ENCODE measurements at regions not wholly inside any gene's neighbourhood (a gene's known extent, or its start where the extent isn't known, plus 50 kb on each side); places are given as distances from the start of the nearest gene placed in this dataset.

- intact Hi-C loops (cut with DNase I) = no loop called here
- peaks cover 14% of the 10 kb centered on the region for H3K4me1 ChIP-seq
- no peaks in the 10 kb centered on the region for H3K36me3 ChIP-seq
- no peak overlapping the region for H3K27ac ChIP-seq
- H3K27me3 ChIP-seq = no peaks in the 10 kb centered on the region
- no peak for TF ChIP-seq POLR2A (IDR thresholded peaks at IDR 0.05)
- no peak for TF ChIP-seq POLR2AphosphoS5 (IDR thresholded peaks at IDR 0.05; ENCODE audit: insufficient read depth in 1 of 2, low read depth in 1 of 2)
- TF ChIP-seq, protein P1, sequence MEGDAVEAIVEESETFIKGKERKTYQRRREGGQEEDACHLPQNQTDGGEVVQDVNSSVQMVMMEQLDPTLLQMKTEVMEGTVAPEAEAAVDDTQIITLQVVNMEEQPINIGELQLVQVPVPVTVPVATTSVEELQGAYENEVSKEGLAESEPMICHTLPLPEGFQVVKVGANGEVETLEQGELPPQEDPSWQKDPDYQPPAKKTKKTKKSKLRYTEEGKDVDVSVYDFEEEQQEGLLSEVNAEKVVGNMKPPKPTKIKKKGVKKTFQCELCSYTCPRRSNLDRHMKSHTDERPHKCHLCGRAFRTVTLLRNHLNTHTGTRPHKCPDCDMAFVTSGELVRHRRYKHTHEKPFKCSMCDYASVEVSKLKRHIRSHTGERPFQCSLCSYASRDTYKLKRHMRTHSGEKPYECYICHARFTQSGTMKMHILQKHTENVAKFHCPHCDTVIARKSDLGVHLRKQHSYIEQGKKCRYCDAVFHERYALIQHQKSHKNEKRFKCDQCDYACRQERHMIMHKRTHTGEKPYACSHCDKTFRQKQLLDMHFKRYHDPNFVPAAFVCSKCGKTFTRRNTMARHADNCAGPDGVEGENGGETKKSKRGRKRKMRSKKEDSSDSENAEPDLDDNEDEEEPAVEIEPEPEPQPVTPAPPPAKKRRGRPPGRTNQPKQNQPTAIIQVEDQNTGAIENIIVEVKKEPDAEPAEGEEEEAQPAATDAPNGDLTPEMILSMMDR (IDR thresholded peaks at IDR 0.05) = no peak
- H3K4me3 ChIP-seq = no peak overlapping the region
- no peaks in the 10 kb centered on the region for H3K9me3 ChIP-seq
- DNase-seq (ENCODE audit: extremely low spot score in 2 of 2) = no peak
These were observed 406.0 kb upstream of the C2CD4B start for GRCh38 chr15:62571072-62571471.

DNA sequence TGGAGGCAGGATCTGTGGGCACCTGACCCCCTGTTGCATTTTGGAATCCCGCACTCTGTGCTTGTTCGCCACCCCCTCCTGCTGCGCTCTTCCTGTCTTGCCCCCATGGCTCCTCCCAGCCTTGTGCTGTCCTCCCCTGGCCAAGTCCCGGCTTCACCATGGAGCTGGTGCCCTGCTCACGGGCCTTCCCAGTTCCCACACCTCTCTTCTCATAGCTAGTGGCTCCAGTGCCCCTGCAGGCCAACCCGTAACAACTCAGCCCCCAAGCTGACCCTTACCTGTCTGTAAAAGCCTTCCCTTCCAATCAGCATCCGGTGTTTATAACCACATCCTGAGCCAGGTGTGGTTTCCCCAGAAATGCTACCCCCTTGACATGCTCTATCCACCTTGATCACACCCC lies 407.7 kb upstream of the C2CD4B start:
- no peak overlapping the region for H3K27ac ChIP-seq
- DNase-seq (ENCODE audit: extremely low spot score in 2 of 2) = no peak
- peaks cover 11% of the 10 kb centered on the region for H3K4me1 ChIP-seq
- no peak for TF ChIP-seq POLR2AphosphoS5 (IDR thresholded peaks at IDR 0.05; ENCODE audit: insufficient read depth in 1 of 2, low read depth in 1 of 2)
- TF ChIP-seq, protein P1 (IDR thresholded peaks at IDR 0.05) = no peak
- no peak for TF ChIP-seq POLR2A (IDR thresholded peaks at IDR 0.05)
- intact Hi-C loops (cut with DNase I) = no loop called here
- no peaks in the 10 kb centered on the region for H3K27me3 ChIP-seq
- no peak overlapping the region for H3K4me3 ChIP-seq
- H3K36me3 ChIP-seq = no peaks in the 10 kb centered on the region
- no peaks in the 10 kb centered on the region for H3K9me3 ChIP-seq

DNA sequence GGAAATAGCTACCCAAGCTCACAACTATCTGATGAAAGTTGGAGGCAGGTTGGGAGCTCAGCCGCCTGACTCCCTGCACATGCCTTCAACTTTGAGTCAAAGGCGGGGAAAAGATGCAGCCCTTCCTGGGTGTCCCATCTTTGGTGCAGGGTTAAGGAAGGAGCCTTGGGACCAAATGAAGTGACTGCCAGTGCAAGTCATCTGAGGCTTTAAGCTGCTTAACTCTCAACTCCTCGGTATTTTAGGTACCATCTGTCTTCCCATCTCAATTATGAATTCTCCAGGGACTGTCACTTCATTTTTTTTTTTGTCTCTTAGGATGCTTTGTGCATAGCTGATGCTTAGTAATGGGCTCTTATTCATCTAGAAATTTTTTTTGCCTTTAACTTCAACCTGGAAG lies 408.8 kb upstream of the C2CD4B start:
- H3K4me3 ChIP-seq = no peak overlapping the region
- H3K27ac ChIP-seq = no peak overlapping the region
- intact Hi-C loops (cut with DNase I) = no loop called here
- no peaks in the 10 kb centered on the region for H3K36me3 ChIP-seq
- no peak for DNase-seq (ENCODE audit: extremely low spot score in 2 of 2)
- H3K9me3 ChIP-seq = no peaks in the 10 kb centered on the region
- TF ChIP-seq POLR2AphosphoS5 (IDR thresholded peaks at IDR 0.05; ENCODE audit: insufficient read depth in 1 of 2, low read depth in 1 of 2) (no peak), POLR2A (IDR thresholded peaks at IDR 0.05) (no peak)
- TF ChIP-seq, protein P1 (IDR thresholded peaks at IDR 0.05) = no peak
- H3K4me1 ChIP-seq = peaks cover 11% of the 10 kb centered on the region
- H3K27me3 ChIP-seq = no peaks in the 10 kb centered on the region

DNA sequence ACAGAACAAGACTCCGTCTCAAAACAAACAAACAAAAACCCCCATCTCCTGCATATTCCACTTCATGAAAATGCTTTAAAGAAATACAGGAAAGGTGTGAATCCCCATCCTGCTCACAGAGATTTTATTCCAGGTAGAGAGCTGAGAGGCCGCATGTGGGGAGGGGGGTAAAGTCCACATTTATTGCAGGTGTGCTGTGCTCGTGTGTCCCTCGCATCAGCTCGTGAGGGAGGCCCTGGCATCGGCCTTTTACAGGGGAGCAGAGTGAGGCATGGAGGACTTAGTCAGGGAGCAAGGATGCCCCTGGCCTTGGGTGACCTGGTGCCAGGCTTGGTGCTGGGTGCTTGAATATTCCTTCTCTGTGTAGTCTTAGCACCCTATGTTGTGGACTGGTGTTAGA lies 413.5 kb upstream of the C2CD4B start:
- TF ChIP-seq POLR2AphosphoS5 (IDR thresholded peaks at IDR 0.05; ENCODE audit: insufficient read depth in 1 of 2, low read depth in 1 of 2) (no peak), POLR2A (IDR thresholded peaks at IDR 0.05) (no peak)
- TF ChIP-seq, protein P1 (IDR thresholded peaks at IDR 0.05) = no peak
- Histone ChIP-seq H3K4me1 (no peaks in the 10 kb centered on the region), H3K27ac (no peak overlapping the region), H3K36me3 (no peaks in the 10 kb centered on the region), H3K4me3 (no peak overlapping the region), H3K9me3 (no peaks in the 10 kb centered on the region), H3K27me3 (no peaks in the 10 kb centered on the region)
- DNase-seq (ENCODE audit: extremely low spot score in 2 of 2) = no peak
- intact Hi-C loops (cut with DNase I) = no loop called here

DNA sequence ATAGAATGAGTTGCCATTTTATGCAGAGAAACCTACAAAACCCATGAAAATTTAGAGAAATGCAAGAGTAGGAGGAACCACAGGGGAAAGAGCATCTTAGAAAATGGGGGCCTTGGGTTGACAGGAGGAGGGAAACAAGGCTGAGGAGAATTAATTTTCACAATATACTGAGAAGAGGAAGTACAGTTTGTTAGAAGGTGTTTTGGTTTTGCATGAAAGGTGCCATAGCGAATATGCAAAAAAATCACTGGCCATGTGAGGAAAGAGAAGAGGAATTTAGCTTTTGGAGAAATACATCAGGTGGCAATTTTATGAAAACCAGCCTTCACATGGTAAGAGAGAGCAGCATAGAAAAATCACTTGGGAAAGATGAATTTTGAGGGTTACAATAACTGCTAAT lies 413.9 kb upstream of the C2CD4B start:
- TF ChIP-seq POLR2A (IDR thresholded peaks at IDR 0.05) = no peak
- TF ChIP-seq, protein P1 (IDR thresholded peaks at IDR 0.05) = no peak
- TF ChIP-seq POLR2AphosphoS5 (IDR thresholded peaks at IDR 0.05; ENCODE audit: insufficient read depth in 1 of 2, low read depth in 1 of 2) = no peak
- H3K9me3 ChIP-seq = no peaks in the 10 kb centered on the region

More for the DNA sequence above, 413.9 kb upstream of the C2CD4B start:
- no peak for DNase-seq (ENCODE audit: extremely low spot score in 2 of 2)
- intact Hi-C loops (cut with DNase I) = no loop called here
- H3K36me3 ChIP-seq = no peaks in the 10 kb centered on the region
- H3K4me1 ChIP-seq = no peaks in the 10 kb centered on the region
- H3K27me3 ChIP-seq = no peaks in the 10 kb centered on the region
- no peak overlapping the region for H3K4me3 ChIP-seq
- H3K27ac ChIP-seq = no peak overlapping the region
